H1 (cell line): ENCODE measurements at regions not wholly inside any gene's neighbourhood (a gene's known extent, or its start where the extent isn't known, plus 50 kb on each side); places are given as distances from the start of the nearest gene placed in this dataset.

ENCODE experiments used
- CTCF ChIA-PET: fragments of 300-600 bp; sonication (Branson Sonifier 250); formaldehyde crosslinking; loops from one replicate; lab custom pipeline; 2021; ENCODE audit not compliant: partially characterized antibody; lab: Charles Lee
- POLR2A ChIA-PET: fragments of 300-600 bp; sonication (Branson Sonifier 250); formaldehyde crosslinking; loops from one replicate; lab custom pipeline; 2021; ENCODE audit warnings: inconsistent platforms; ENCODE audit not compliant: partially characterized antibody; lab: Charles Lee
- DNase-seq, 2 experiments: peaks; one replicate each; pipeline versions ENCODE4 v3.0.0 to v3.0.0-alpha.2; 2010 to 2022; ENCODE audit warnings: low spot score in 2 of 2, low read depth in 1 of 2, mixed read lengths in 1 of 2
- FAIRE-seq: peaks from 2 replicates; lab custom pipeline; 2011; peaks lifted over from hg19 to GRCh38; lab: Jason Lieb, UNC
- H2AFZ ChIP-seq: 2 replicates; pipeline ENCODE4 v1.8.1; 2012; ENCODE audit warnings: low read length, inconsistent platforms
- H2AK5ac ChIP-seq: 2 replicates; pipeline ENCODE4 v1.6.1; 2013; ENCODE audit warnings: low read depth, low read length
- H2BK120ac ChIP-seq: replicated peaks from 2 replicates; pipeline ENCODE3; 2013; ENCODE audit warnings: low read depth, low read length, inconsistent platforms
- H2BK12ac ChIP-seq: 2 replicates; pipeline ENCODE4 v1.6.1; 2013; ENCODE audit warnings: low read depth, low read length
- H2BK15ac ChIP-seq: 2 replicates; pipeline ENCODE4 v1.6.1; 2013; ENCODE audit warnings: low read length
- H2BK20ac ChIP-seq: 2 replicates; pipeline ENCODE4 v1.6.1; 2013; ENCODE audit warnings: low read length
- H2BK5ac ChIP-seq: 2 replicates; pipeline ENCODE4 v1.6.1; 2013; ENCODE audit warnings: low read depth, low read length
- H3K14ac ChIP-seq: 2 replicates; pipeline ENCODE4 v1.6.1; 2013; ENCODE audit warnings: inconsistent platforms; ENCODE audit not compliant: insufficient read length
- H3K18ac ChIP-seq: 2 replicates; pipeline ENCODE4 v1.6.1; 2013; ENCODE audit warnings: low read length; ENCODE audit errors: extremely low read depth
- H3K23ac ChIP-seq: 2 replicates; pipeline ENCODE4 v1.6.1; 2013; ENCODE audit warnings: inconsistent platforms; ENCODE audit not compliant: insufficient read length
- H3K23me2 ChIP-seq: 2 replicates; pipeline ENCODE4 v1.6.1; 2013; ENCODE audit warnings: low read depth, low read length
- H3K27ac ChIP-seq: 2 replicates; pipeline ENCODE4 v1.6.1; 2011; ENCODE audit warnings: low read depth, low read length, inconsistent platforms
- H3K27me3 ChIP-seq, 4 experiments: replicated peaks in 1 of 4; 1 replicate in 1 of 4; 2 replicates in 3 of 4; pipeline versions ENCODE4 v1.6.1 to v1.8.1; 2011 to 2013; ENCODE audit warnings: low read length in 3 of 4, mild to moderate bottlenecking in 3 of 4, inconsistent platforms in 2 of 4, mixed read lengths in 2 of 4, moderate library complexity in 1 of 4; ENCODE audit not compliant: control insufficient read depth in 3 of 4, insufficient read depth in 3 of 4; ENCODE audit errors: extremely low read depth in 1 of 4
- H3K36me3 ChIP-seq, 4 experiments: 2 replicates each; pipeline versions ENCODE4 v1.6.1 to v1.8.1; 2011 to 2013; ENCODE audit warnings: mild to moderate bottlenecking in 4 of 4, low read length in 3 of 4, moderate library complexity in 2 of 4, control low read depth in 1 of 4, inconsistent platforms in 1 of 4; ENCODE audit not compliant: insufficient read depth in 4 of 4, control insufficient read depth in 2 of 4
- H3K4ac ChIP-seq: replicated peaks from 2 replicates; pipeline ENCODE3; 2013; ENCODE audit warnings: low read length, low read depth, mixed read lengths, inconsistent platforms; ENCODE audit not compliant: insufficient read length
- H3K4me1 ChIP-seq, 4 experiments: replicated peaks in 1 of 4; 1 replicate in 1 of 4; 2 replicates in 3 of 4; pipeline versions ENCODE4 v1.6.1 to v1.8.1; 2011 to 2013; ENCODE audit warnings: low read length in 3 of 4, inconsistent platforms in 2 of 4, mixed read lengths in 1 of 4; ENCODE audit not compliant: insufficient read depth in 4 of 4, control insufficient read depth in 3 of 4
- H3K4me2 ChIP-seq, 2 experiments: 2 replicates each; pipeline versions ENCODE4 v1.6.1 to v1.8.1; 2011 to 2013; ENCODE audit warnings: low read depth in 2 of 2, low read length in 2 of 2, control low read depth in 1 of 2, inconsistent platforms in 1 of 2, mild to moderate bottlenecking in 1 of 2; ENCODE audit not compliant: insufficient read depth in 1 of 2
- H3K4me3 ChIP-seq, 4 experiments: fragments of 200-600, 300-600 bp in 1 of 4; sonication (generic), shearing (Covaris generic), sonication (Bioruptor Twin) in 1 of 4; 2 replicates each; pipeline versions ENCODE4 v1.5.1 to v1.8.1; 2011 to 2016; ENCODE audit warnings: low read length in 4 of 4, low read depth in 3 of 4, control low read depth in 2 of 4, inconsistent platforms in 2 of 4, mild to moderate bottlenecking in 2 of 4, mixed read lengths in 1 of 4, moderate library complexity in 1 of 4; ENCODE audit not compliant: insufficient read depth in 2 of 4; ENCODE audit errors: extremely low read depth in 1 of 4
- H3K56ac ChIP-seq: replicated peaks from 2 replicates; pipeline ENCODE3; 2013; ENCODE audit warnings: low read depth, mild to moderate bottlenecking, mixed read lengths, low read length, inconsistent platforms; ENCODE audit not compliant: insufficient read length
- H3K79me1 ChIP-seq: 2 replicates; pipeline ENCODE4 v1.6.1; 2013; ENCODE audit warnings: low read depth, low read length, control low read depth
- H3K79me2 ChIP-seq, 2 experiments: 2 replicates each; pipeline versions ENCODE4 v1.6.1 to v1.8.1; 2012 to 2013; ENCODE audit warnings: low read length in 2 of 2, mild to moderate bottlenecking in 2 of 2, inconsistent platforms in 1 of 2; ENCODE audit not compliant: insufficient read depth in 2 of 2, control insufficient read depth in 1 of 2
- H3K9ac ChIP-seq, 4 experiments: replicated peaks in 1 of 4; 1 replicate in 1 of 4; 2 replicates in 3 of 4; pipeline versions ENCODE4 v1.6.1 to v1.8.1; 2011 to 2013; ENCODE audit warnings: low read depth in 3 of 4, low read length in 3 of 4, control low read depth in 2 of 4, mild to moderate bottlenecking in 2 of 4, moderate library complexity in 2 of 4, inconsistent platforms in 1 of 4; ENCODE audit errors: extremely low read depth in 1 of 4
- H3K9me3 ChIP-seq, 2 experiments: 2 replicates each; pipeline versions ENCODE4 v1.6.1 to v1.8.1; 2012 to 2013; ENCODE audit warnings: mild to moderate bottlenecking in 2 of 2, moderate library complexity in 2 of 2, control low read depth in 1 of 2, inconsistent platforms in 1 of 2, low read depth in 1 of 2, low read length in 1 of 2, mixed read lengths in 1 of 2; ENCODE audit not compliant: insufficient read depth in 2 of 2
- H4K20me1 ChIP-seq, 2 experiments: replicated peaks in 1 of 2; 2 replicates each; pipeline versions ENCODE3 to v1.8.1; 2011 to 2013; ENCODE audit warnings: inconsistent platforms in 2 of 2, low read length in 2 of 2, mild to moderate bottlenecking in 1 of 2; ENCODE audit not compliant: insufficient read depth in 2 of 2, control insufficient read depth in 1 of 2
- H4K5ac ChIP-seq: 2 replicates; pipeline ENCODE4 v1.6.1; 2013; ENCODE audit warnings: low read length, low read depth, mixed read lengths, inconsistent platforms; ENCODE audit not compliant: insufficient read length
- H4K8ac ChIP-seq: 2 replicates; pipeline ENCODE4 v1.8.0; 2013; ENCODE audit warnings: mild to moderate bottlenecking, moderate library complexity, low read length, inconsistent platforms; ENCODE audit not compliant: insufficient read depth; ENCODE audit errors: extremely low read depth
- H4K91ac ChIP-seq: replicated peaks from 2 replicates; pipeline ENCODE3; 2013; ENCODE audit warnings: low read length, mixed read lengths, inconsistent platforms; ENCODE audit not compliant: insufficient read length
- BCL11A ChIP-seq, 2 experiments: IDR thresholded peaks; one replicate each; pipeline ENCODE4 v1.6.1; 2011; ENCODE audit warnings: low read depth in 2 of 2, low read length in 2 of 2, mild to moderate bottlenecking in 2 of 2
- EGR1 ChIP-seq: IDR thresholded peaks from 2 replicates; pipeline ENCODE4 v1.6.1; 2011; ENCODE audit warnings: low read depth, low read length, borderline replicate concordance
- GTF2F1 ChIP-seq: IDR thresholded peaks from 2 replicates; pipeline ENCODE4 v1.6.1; 2012; ENCODE audit warnings: low read depth, low read length, improper control_type of control experiment, borderline replicate concordance
- MAX ChIP-seq: IDR thresholded peaks from 2 replicates; pipeline ENCODE4 v1.6.1; 2012; ENCODE audit warnings: inconsistent platforms
- RAD21 ChIP-seq, 2 experiments: IDR thresholded peaks in 1 of 2; conservative IDR thresholded peaks in 1 of 2; 2 replicates each; pipeline ENCODE4 v1.6.1; 2011; ENCODE audit warnings: low read depth in 2 of 2, low read length in 2 of 2, improper control_type of control experiment in 1 of 2, inconsistent platforms in 1 of 2, mild to moderate bottlenecking in 1 of 2, moderate library complexity in 1 of 2
- SIRT6 ChIP-seq: IDR thresholded peaks from one replicate; pipeline ENCODE4 v1.7.1; 2012; ENCODE audit warnings: low read length, inconsistent platforms
- SP4 ChIP-seq: IDR thresholded peaks from 2 replicates; pipeline ENCODE4 v1.6.1; 2012; ENCODE audit warnings: low read length, inconsistent platforms
- TCF12 ChIP-seq: IDR thresholded peaks from 2 replicates; pipeline ENCODE4 v1.6.1; 2011; ENCODE audit warnings: low read depth, mild to moderate bottlenecking, low read length

- no peaks in the 10 kb centered on the region for H3K27me3 ChIP-seq
- H4K91ac ChIP-seq: no peak overlapping the region
- no peak overlapping the region for H2AFZ ChIP-seq
- H2BK5ac ChIP-seq: no peak overlapping the region
- no peaks in the 10 kb centered on the region for H3K36me3 ChIP-seq
- H2BK20ac ChIP-seq: no peak overlapping the region
- H3K79me2 ChIP-seq: no peaks in the 10 kb centered on the region
- TF ChIP-seq RAD21 (IDR thresholded peaks at IDR 0.05 in 1 of 2, conservative IDR thresholded peaks at IDR 0.05 in 1 of 2; ENCODE audit: low read depth in 2 of 2, low read length in 2 of 2): no peak
- TF ChIP-seq BCL11A (IDR thresholded peaks at IDR 0.05; ENCODE audit: low read depth in 2 of 2, low read length in 2 of 2): no peak
- TF ChIP-seq EGR1: no peak
- no peak for TF ChIP-seq SP4
- no peak for TF ChIP-seq TCF12
- no peak for TF ChIP-seq GTF2F1
- TF ChIP-seq MAX: no peak
- no peak for TF ChIP-seq SIRT6
- ChIA-PET POLR2A (no interaction called here), CTCF (no interaction called here)
- FAIRE-seq: no peak
- H3K4me2 ChIP-seq: no peak overlapping the region
- H3K23me2 ChIP-seq: no peaks in the 10 kb centered on the region
- H4K8ac ChIP-seq: no peak overlapping the region
- no peak for DNase-seq
- H3K9me3 ChIP-seq: peaks cover 3 to 4% of the 10 kb centered on the region in 2 experiments; a peak in 1 of 4 replicates
- H2BK15ac ChIP-seq: no peak overlapping the region
- H2BK12ac ChIP-seq: no peak overlapping the region
- H3K9ac ChIP-seq: no peak overlapping the region
- H3K56ac ChIP-seq: no peak overlapping the region
- H3K27ac ChIP-seq: no peak overlapping the region
- H4K5ac ChIP-seq: no peak overlapping the region
- H2BK120ac ChIP-seq: no peak overlapping the region
- H3K18ac ChIP-seq: no peak overlapping the region
- no peaks in the 10 kb centered on the region for H4K20me1 ChIP-seq
- no peaks in the 10 kb centered on the region for H3K4me1 ChIP-seq
- H3K79me1 ChIP-seq: no peaks in the 10 kb centered on the region
- H3K14ac ChIP-seq: no peak overlapping the region
- H3K23ac ChIP-seq: no peak overlapping the region
- H3K4me3 ChIP-seq: no peak overlapping the region
- H3K4ac ChIP-seq: no peak overlapping the region
- no peak overlapping the region for H2AK5ac ChIP-seq
Measured at GRCh38 chr13:81636120-81636519, 1295.2 kb upstream of the SPRY2 start.
